Neural progenitor cell (in vitro differentiated cells): ENCODE measurements at regions not wholly inside any gene's neighbourhood (a gene's known extent, or its start where the extent isn't known, plus 50 kb on each side); places are given as distances from the start of the nearest gene placed in this dataset.

Experiments used
- EZH2 ChIP-seq: fragments of 200-600 bp; sonication (generic); IDR thresholded peaks from 2 replicates; pipeline ENCODE4 v1.6.1; 2017; ENCODE audit warnings: antibody characterized with exemption, mild to moderate bottlenecking, moderate library complexity
- EZH2phosphoT487 ChIP-seq: fragments of 200-600 bp; sonication (generic); IDR thresholded peaks from 2 replicates; pipeline ENCODE4 v1.6.1; 2017; ENCODE audit warnings: antibody characterized with exemption
- TF ChIP-seq, protein P1 (sequence below): fragments of 200-600 bp; sonication (generic); IDR thresholded peaks from 2 replicates; pipeline ENCODE4 v1.5.1; 2017; ENCODE audit warnings: antibody characterized with exemption, mild to moderate bottlenecking

GRCh38 chr22:47575291-47575690, 812.8 kb downstream of the TBC1D22A start:
- TF ChIP-seq, protein P1, sequence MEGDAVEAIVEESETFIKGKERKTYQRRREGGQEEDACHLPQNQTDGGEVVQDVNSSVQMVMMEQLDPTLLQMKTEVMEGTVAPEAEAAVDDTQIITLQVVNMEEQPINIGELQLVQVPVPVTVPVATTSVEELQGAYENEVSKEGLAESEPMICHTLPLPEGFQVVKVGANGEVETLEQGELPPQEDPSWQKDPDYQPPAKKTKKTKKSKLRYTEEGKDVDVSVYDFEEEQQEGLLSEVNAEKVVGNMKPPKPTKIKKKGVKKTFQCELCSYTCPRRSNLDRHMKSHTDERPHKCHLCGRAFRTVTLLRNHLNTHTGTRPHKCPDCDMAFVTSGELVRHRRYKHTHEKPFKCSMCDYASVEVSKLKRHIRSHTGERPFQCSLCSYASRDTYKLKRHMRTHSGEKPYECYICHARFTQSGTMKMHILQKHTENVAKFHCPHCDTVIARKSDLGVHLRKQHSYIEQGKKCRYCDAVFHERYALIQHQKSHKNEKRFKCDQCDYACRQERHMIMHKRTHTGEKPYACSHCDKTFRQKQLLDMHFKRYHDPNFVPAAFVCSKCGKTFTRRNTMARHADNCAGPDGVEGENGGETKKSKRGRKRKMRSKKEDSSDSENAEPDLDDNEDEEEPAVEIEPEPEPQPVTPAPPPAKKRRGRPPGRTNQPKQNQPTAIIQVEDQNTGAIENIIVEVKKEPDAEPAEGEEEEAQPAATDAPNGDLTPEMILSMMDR: no peak
- TF ChIP-seq EZH2 (no peak), EZH2phosphoT487 (no peak)
